H9 (cell line): ENCODE measurements at regions not wholly inside any gene's neighbourhood (a gene's known extent, or its start where the extent isn't known, plus 50 kb on each side); places are given as distances from the start of the nearest gene placed in this dataset.

Experiments
- DNase-seq: peaks from one replicate; pipeline ENCODE4 v3.0.0-alpha.2; 2017
- H2AFZ ChIP-seq: one replicate; pipeline ENCODE4 v1.6.1; 2013; ENCODE audit warnings: mild to moderate bottlenecking, low read length, control low read depth, moderate library complexity
- H2AK5ac ChIP-seq: 2 replicates; pipeline ENCODE4 v1.6.1; 2013; ENCODE audit warnings: low read length, control low read depth, mixed read lengths; ENCODE audit not compliant: insufficient read length
- H2BK120ac ChIP-seq: one replicate; pipeline ENCODE4 v1.6.1; 2013; ENCODE audit warnings: low read depth, mild to moderate bottlenecking, low read length, control low read depth, inconsistent platforms; ENCODE audit not compliant: poor library complexity, severe bottlenecking
- H2BK12ac ChIP-seq: 2 replicates; pipeline ENCODE4 v1.6.1; 2013; ENCODE audit warnings: low read length, control low read depth, mixed read lengths, low read depth; ENCODE audit not compliant: insufficient read length
- H2BK15ac ChIP-seq: 2 replicates; pipeline ENCODE4 v1.6.1; 2013; ENCODE audit warnings: low read depth, low read length, control low read depth
- H2BK20ac ChIP-seq: one replicate; pipeline ENCODE4 v1.6.1; 2013; ENCODE audit warnings: low read depth, mild to moderate bottlenecking, low read length, control low read depth, inconsistent platforms; ENCODE audit not compliant: poor library complexity, severe bottlenecking
- H2BK5ac ChIP-seq: 2 replicates; pipeline ENCODE4 v1.6.1; 2013; ENCODE audit warnings: low read length, control low read depth, mixed read lengths; ENCODE audit not compliant: insufficient read length
- H3K14ac ChIP-seq: 2 replicates; pipeline ENCODE4 v1.6.1; 2013; ENCODE audit warnings: low read length, control low read depth; ENCODE audit not compliant: insufficient read depth
- H3K18ac ChIP-seq: 2 replicates; pipeline ENCODE4 v1.6.1; 2013; ENCODE audit warnings: low read depth, mild to moderate bottlenecking, mixed read lengths, low read length, control low read depth; ENCODE audit not compliant: insufficient read length
- H3K23ac ChIP-seq: 2 replicates; pipeline ENCODE4 v1.6.1; 2013; ENCODE audit warnings: low read length, control low read depth, mixed read lengths, low read depth; ENCODE audit not compliant: insufficient read length
- H3K23me2 ChIP-seq: 2 replicates; pipeline ENCODE4 v1.6.1; 2013; ENCODE audit warnings: low read depth, mild to moderate bottlenecking, mixed read lengths, low read length, control low read depth; ENCODE audit not compliant: insufficient read length, poor library complexity, severe bottlenecking
- H3K27ac ChIP-seq: 2 replicates; pipeline ENCODE4 v1.5.1; 2013; ENCODE audit warnings: low read length, control low read depth, mixed read lengths, low read depth; ENCODE audit not compliant: insufficient read length
- H3K27me3 ChIP-seq: 2 replicates; pipeline ENCODE4 v1.6.1; 2013; ENCODE audit warnings: low read length, control low read depth, inconsistent platforms; ENCODE audit not compliant: insufficient read depth
- H3K4ac ChIP-seq: 2 replicates; pipeline ENCODE4 v1.6.1; 2013; ENCODE audit warnings: low read depth, mild to moderate bottlenecking, control low read depth, inconsistent platforms, low read length, moderate library complexity
- H3K4me1 ChIP-seq: 2 replicates; pipeline ENCODE4 v1.6.1; 2013; ENCODE audit warnings: low read length, control low read depth, inconsistent platforms; ENCODE audit not compliant: insufficient read depth
- H3K4me2 ChIP-seq: 2 replicates; pipeline ENCODE4 v1.6.1; 2013; ENCODE audit warnings: low read length, control low read depth, mixed read lengths; ENCODE audit not compliant: insufficient read length, insufficient read depth
- H3K56ac ChIP-seq: 2 replicates; pipeline ENCODE4 v1.6.1; 2013; ENCODE audit warnings: low read depth, mild to moderate bottlenecking, mixed read lengths, low read length, control low read depth; ENCODE audit not compliant: insufficient read length
- H3K79me1 ChIP-seq: 2 replicates; pipeline ENCODE4 v1.6.1; 2013; ENCODE audit warnings: low read depth, mild to moderate bottlenecking, moderate library complexity, low read length, control low read depth, inconsistent platforms; ENCODE audit not compliant: insufficient read depth, poor library complexity, severe bottlenecking
- H3K79me2 ChIP-seq: 2 replicates; pipeline ENCODE4 v1.6.1; 2013; ENCODE audit warnings: low read length, control low read depth, inconsistent platforms; ENCODE audit not compliant: insufficient read depth
- H3K9ac ChIP-seq: 2 replicates; pipeline ENCODE4 v1.6.1; 2013; ENCODE audit warnings: low read length, control low read depth, mixed read lengths; ENCODE audit not compliant: insufficient read length; ENCODE audit errors: extremely low read depth
- H3K9me3 ChIP-seq: one replicate; pipeline ENCODE4 v1.6.1; 2013; ENCODE audit warnings: low read depth, low read length, inconsistent platforms; ENCODE audit not compliant: control insufficient read depth
- H3T11ph ChIP-seq: one replicate; pipeline ENCODE4 v1.6.1; 2013; ENCODE audit warnings: mild to moderate bottlenecking, low read length, control low read depth, inconsistent platforms
- H4K20me1 ChIP-seq: one replicate; pipeline ENCODE4 v1.6.1; 2013; ENCODE audit not compliant: control insufficient read depth, insufficient read length, insufficient read depth
- H4K5ac ChIP-seq: 2 replicates; pipeline ENCODE4 v1.6.1; 2013; ENCODE audit warnings: low read depth, mild to moderate bottlenecking, mixed read lengths, low read length, control low read depth; ENCODE audit not compliant: insufficient read length
- H4K8ac ChIP-seq: replicated peaks from 2 replicates; pipeline ENCODE4 v1.6.1; 2013; ENCODE audit warnings: low read length, control low read depth, mixed read lengths, low read depth; ENCODE audit not compliant: insufficient read length
- H4K91ac ChIP-seq: 2 replicates; pipeline ENCODE4 v1.6.1; 2013; ENCODE audit warnings: low read depth, mild to moderate bottlenecking, moderate library complexity, mixed read lengths, low read length, control low read depth; ENCODE audit not compliant: insufficient read length
- H3K27ac Mint-ChIP-seq, 3 experiments: 2 replicates in 2 of 3; 3 replicates in 1 of 3; pipeline ENCODE4 v1.8.0; 2020 to 2021; ENCODE audit warnings: mixed read lengths in 3 of 3, mild to moderate bottlenecking in 1 of 3, moderate library complexity in 1 of 3
- H3K27me3 Mint-ChIP-seq: 2 replicates; pipeline ENCODE4 v1.8.0; 2021; ENCODE audit warnings: low read depth, mild to moderate bottlenecking, moderate library complexity, mixed read lengths
- H3K36me3 Mint-ChIP-seq, 3 experiments: 2 replicates in 2 of 3; 3 replicates in 1 of 3; pipeline ENCODE4 v1.8.0; 2020 to 2021; ENCODE audit warnings: low read depth in 3 of 3, mixed read lengths in 3 of 3; ENCODE audit not compliant: insufficient read depth in 1 of 3
- H3K4me1 Mint-ChIP-seq, 2 experiments: 2 replicates each; pipeline ENCODE4 v1.8.0; 2020; ENCODE audit warnings: mixed read lengths in 2 of 2
- H3K4me3 Mint-ChIP-seq, 2 experiments: 2 replicates in 1 of 2; 3 replicates in 1 of 2; pipeline ENCODE4 v1.8.0; 2020 to 2021; ENCODE audit warnings: mild to moderate bottlenecking in 2 of 2, mixed read lengths in 2 of 2, moderate library complexity in 1 of 2
- H3K9me3 Mint-ChIP-seq, 2 experiments: 2 replicates in 1 of 2; 3 replicates in 1 of 2; pipeline ENCODE4 v1.8.0; 2020; ENCODE audit warnings: mild to moderate bottlenecking in 2 of 2, mixed read lengths in 2 of 2, moderate library complexity in 1 of 2
- WGBS: extraction: QIAGEN DNeasy Blood & Tissue Kit; methylation state at CpG from one replicate; pipeline ENCODE4 v1.1.7; 2013; ENCODE audit warnings: missing lambda C conversion rate, low lambda C conversion rate, mixed read lengths; ENCODE audit not compliant: insufficient read length; ENCODE audit errors: extremely low coverage; 5-methylcytosine and 5-hydroxymethylcytosine counted together
- TF ChIP-seq, protein P1 (sequence below): fragments of 200-600 bp; sonication (generic); conservative IDR thresholded peaks from 3 replicates; pipeline ENCODE4 v1.8.0; 2021; ENCODE audit warnings: antibody characterized with exemption, mild to moderate bottlenecking

DNA sequence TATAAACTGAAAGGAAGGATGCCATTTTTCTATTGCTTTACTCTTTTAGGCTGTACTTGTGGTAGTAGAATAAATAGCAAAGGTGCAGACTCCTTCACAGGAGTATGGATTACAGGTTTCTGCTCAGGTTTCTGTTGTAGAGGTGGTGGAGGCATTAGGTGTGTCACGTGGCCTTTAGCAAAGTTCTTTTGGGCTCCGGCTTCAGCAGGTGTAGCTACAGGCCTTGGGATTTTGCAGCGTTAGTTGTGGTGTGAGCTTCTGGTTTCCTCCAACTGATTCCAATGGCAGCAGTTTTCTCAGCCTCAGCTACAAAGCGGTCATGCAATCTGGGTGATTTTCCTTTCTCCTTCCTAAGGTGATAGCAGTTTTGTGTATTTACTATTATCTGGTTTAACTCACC is 255.8 kb upstream of the GK2 start:
- WGBS: no CpG with 5 or more reads among the region's 4 CpGs
- no peak overlapping the region for H4K91ac ChIP-seq
- H4K8ac ChIP-seq: no peak overlapping the region
- no peak overlapping the region for H3K56ac ChIP-seq
- no peak overlapping the region for H3K18ac ChIP-seq
- TF ChIP-seq, protein P1, sequence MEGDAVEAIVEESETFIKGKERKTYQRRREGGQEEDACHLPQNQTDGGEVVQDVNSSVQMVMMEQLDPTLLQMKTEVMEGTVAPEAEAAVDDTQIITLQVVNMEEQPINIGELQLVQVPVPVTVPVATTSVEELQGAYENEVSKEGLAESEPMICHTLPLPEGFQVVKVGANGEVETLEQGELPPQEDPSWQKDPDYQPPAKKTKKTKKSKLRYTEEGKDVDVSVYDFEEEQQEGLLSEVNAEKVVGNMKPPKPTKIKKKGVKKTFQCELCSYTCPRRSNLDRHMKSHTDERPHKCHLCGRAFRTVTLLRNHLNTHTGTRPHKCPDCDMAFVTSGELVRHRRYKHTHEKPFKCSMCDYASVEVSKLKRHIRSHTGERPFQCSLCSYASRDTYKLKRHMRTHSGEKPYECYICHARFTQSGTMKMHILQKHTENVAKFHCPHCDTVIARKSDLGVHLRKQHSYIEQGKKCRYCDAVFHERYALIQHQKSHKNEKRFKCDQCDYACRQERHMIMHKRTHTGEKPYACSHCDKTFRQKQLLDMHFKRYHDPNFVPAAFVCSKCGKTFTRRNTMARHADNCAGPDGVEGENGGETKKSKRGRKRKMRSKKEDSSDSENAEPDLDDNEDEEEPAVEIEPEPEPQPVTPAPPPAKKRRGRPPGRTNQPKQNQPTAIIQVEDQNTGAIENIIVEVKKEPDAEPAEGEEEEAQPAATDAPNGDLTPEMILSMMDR: no peak
- no peaks in the 10 kb centered on the region for H3K79me1 ChIP-seq
- peaks cover 12 to 16% (median 15%) of the 10 kb centered on the region in 3 experiments for H3K36me3 Mint-ChIP-seq
- H3K4ac ChIP-seq: no peak overlapping the region
- no peak overlapping the region for H2AFZ ChIP-seq
- H3K27me3 Mint-ChIP-seq: no peaks in the 10 kb centered on the region; the same call in 1 of the 2 replicates
- no peaks in the 10 kb centered on the region for H3K4me1 ChIP-seq
- H3K27ac ChIP-seq: no peak overlapping the region
- no peaks in the 10 kb centered on the region for H4K20me1 ChIP-seq
- H3K9me3 Mint-ChIP-seq: peaks cover 15 to 17% of the 10 kb centered on the region in 2 experiments
- H3K14ac ChIP-seq: no peak overlapping the region
- no peak overlapping the region for H3K9ac ChIP-seq
- H4K5ac ChIP-seq: no peak overlapping the region
- no peak overlapping the region for H2BK5ac ChIP-seq
- H3K27ac Mint-ChIP-seq: no peak overlapping the region
- H2BK120ac ChIP-seq: no peak overlapping the region
- H3K9me3 ChIP-seq: no peaks in the 10 kb centered on the region
- no peaks in the 10 kb centered on the region for H3K23me2 ChIP-seq
- no peaks in the 10 kb centered on the region for H3K4me1 Mint-ChIP-seq
- H2BK15ac ChIP-seq: no peak overlapping the region
- H3K23ac ChIP-seq: no peak overlapping the region
- no peak overlapping the region for H3K4me2 ChIP-seq
- no peak overlapping the region for H2BK12ac ChIP-seq
- no peak overlapping the region for H2AK5ac ChIP-seq
- no peaks in the 10 kb centered on the region for H3K27me3 ChIP-seq
- no peak overlapping the region for H3T11ph ChIP-seq
- H2BK20ac ChIP-seq: no peak overlapping the region
- no peaks in the 10 kb centered on the region for H3K79me2 ChIP-seq
- DNase-seq: no peak
- no peak overlapping the region for H3K4me3 Mint-ChIP-seq
